Adrenal gland (tissue), 9 donors: ENCODE measurements at regions not wholly inside any gene's neighbourhood (a gene's known extent, or its start where the extent isn't known, plus 50 kb on each side); places are given as distances from the start of the nearest gene placed in this dataset.

Experiments
- DNase-seq, 7 donors: peaks; one replicate each; pipeline ENCODE4 v3.0.0-alpha.2; 2019 to 2020
- H3K27ac ChIP-seq, 5 donors: fragments of 200-600 bp; sonication (generic) in 4 of 5; 1 replicate in 3 of 5; 2 replicates in 2 of 5; pipeline versions ENCODE4 v1.5.1 to v1.8.0; 2016 to 2020; ENCODE audit warnings: mild to moderate bottlenecking in 1 of 5
- H3K27me3 ChIP-seq: fragments of 200-600 bp; 2 replicates; pipeline ENCODE4 v1.8.0; 2021
- H3K36me3 ChIP-seq, 2 donors: fragments of 200-600 bp; replicated peaks in 1 of 2; 1 replicate in 1 of 2; 2 replicates in 1 of 2; pipeline versions ENCODE4 v1.5.1 to v1.8.0; 2018 to 2022
- H3K4me1 ChIP-seq, 2 donors: fragments of 200-600 bp; replicated peaks in 1 of 2; 1 replicate in 1 of 2; 2 replicates in 1 of 2; pipeline versions ENCODE4 v1.5.1 to v1.8.0; 2018 to 2021
- H3K4me3 ChIP-seq, 4 donors: fragments of 200-600 bp; sonication (generic) in 3 of 4; one replicate each; pipeline ENCODE4 v1.5.1; 2016 to 2018
- H3K9me3 ChIP-seq, 3 donors: fragments of 200-600 bp; sonication (generic) in 1 of 3; replicated peaks in 1 of 3; 1 replicate in 2 of 3; 2 replicates in 1 of 3; pipeline versions ENCODE4 v1.5.1 to v1.8.0; 2016 to 2021
- POLR2A ChIP-seq, 2 donors: fragments of 450-650 bp; IDR thresholded peaks; one replicate each; pipeline ENCODE4 v1.6.1; 2017; ENCODE audit warnings: antibody characterized with exemption in 2 of 2, mild to moderate bottlenecking in 2 of 2, moderate library complexity in 1 of 2
- WGBS, 4 donors: extraction: QIAGEN DNeasy Blood & Tissue Kit in 2 of 4; methylation state at CpG; one replicate each; pipeline versions ENCODE4 v1.1.5 to v1.1.7; 2013 to 2017; 5-methylcytosine and 5-hydroxymethylcytosine counted together
- intact Hi-C, 2 donors: fragments of 100-400 bp; cut with DNase I; formaldehyde crosslinking; loops; one replicate each; pipeline versions ENCODE4 v1.14.1 to v1.15.0; 2022 to 2023
- TF ChIP-seq, protein P1 (sequence below), 6 experiments: fragments of 450-650 bp in 4 of 6; fragments of 200-600 bp in 2 of 6; sonication (generic) in 1 of 6; IDR thresholded peaks; 1 replicate in 5 of 6; 2 replicates in 1 of 6; pipeline versions ENCODE4 v1.5.1 to v1.8.0; 2016 to 2021; ENCODE audit warnings: antibody characterized with exemption in 6 of 6, mild to moderate bottlenecking in 2 of 6, moderate library complexity in 1 of 6
- donor health status: healthy with polysubstance abuse.
- donor health status: Bipolar disorder and iron deficiency.
- donor health status: DM: yes; HTN: yes; CAD: no.
- donor health status: DM: no; HTN: no; CAD: no.
- donor health status: DM: no; HTN: no; CAD: no.

DNA sequence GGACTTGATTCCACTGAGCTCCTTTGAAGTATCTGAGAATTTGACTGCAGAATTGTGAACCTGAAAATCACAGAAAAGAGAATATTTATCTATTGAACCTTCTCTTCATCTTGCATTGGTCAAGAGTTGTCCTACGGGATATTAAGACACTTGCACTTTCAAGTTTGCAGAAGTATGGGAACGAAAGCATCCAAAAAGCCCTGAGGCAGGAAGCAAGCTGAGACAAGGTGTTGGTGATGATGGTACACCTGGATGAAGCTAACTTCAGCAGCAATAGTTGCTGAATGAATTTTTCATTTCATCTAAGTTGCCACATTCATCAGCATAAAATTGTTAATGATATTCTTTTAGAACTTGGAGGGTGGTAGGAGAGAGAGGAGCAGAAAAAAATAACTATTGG lies 686.6 kb upstream of the ADAMTS5 start:
- H3K27ac ChIP-seq: no peak overlapping the region
- H3K4me1 ChIP-seq: no peaks in the 10 kb centered on the region
- no peak overlapping the region for H3K4me3 ChIP-seq
- 72 to 81% (median 76%) methylated on average over 2 of the region's 2 CpGs for WGBS, 4 donors
- no peaks in the 10 kb centered on the region for H3K9me3 ChIP-seq
- no peak for DNase-seq
- no peaks in the 10 kb centered on the region for H3K27me3 ChIP-seq
- TF ChIP-seq, protein P1, sequence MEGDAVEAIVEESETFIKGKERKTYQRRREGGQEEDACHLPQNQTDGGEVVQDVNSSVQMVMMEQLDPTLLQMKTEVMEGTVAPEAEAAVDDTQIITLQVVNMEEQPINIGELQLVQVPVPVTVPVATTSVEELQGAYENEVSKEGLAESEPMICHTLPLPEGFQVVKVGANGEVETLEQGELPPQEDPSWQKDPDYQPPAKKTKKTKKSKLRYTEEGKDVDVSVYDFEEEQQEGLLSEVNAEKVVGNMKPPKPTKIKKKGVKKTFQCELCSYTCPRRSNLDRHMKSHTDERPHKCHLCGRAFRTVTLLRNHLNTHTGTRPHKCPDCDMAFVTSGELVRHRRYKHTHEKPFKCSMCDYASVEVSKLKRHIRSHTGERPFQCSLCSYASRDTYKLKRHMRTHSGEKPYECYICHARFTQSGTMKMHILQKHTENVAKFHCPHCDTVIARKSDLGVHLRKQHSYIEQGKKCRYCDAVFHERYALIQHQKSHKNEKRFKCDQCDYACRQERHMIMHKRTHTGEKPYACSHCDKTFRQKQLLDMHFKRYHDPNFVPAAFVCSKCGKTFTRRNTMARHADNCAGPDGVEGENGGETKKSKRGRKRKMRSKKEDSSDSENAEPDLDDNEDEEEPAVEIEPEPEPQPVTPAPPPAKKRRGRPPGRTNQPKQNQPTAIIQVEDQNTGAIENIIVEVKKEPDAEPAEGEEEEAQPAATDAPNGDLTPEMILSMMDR (IDR thresholded peaks at IDR 0.05): no peak
- TF ChIP-seq POLR2A (IDR thresholded peaks at IDR 0.05): no peak
- no peaks in the 10 kb centered on the region for H3K36me3 ChIP-seq
- intact Hi-C loops: no loop called here

DNA sequence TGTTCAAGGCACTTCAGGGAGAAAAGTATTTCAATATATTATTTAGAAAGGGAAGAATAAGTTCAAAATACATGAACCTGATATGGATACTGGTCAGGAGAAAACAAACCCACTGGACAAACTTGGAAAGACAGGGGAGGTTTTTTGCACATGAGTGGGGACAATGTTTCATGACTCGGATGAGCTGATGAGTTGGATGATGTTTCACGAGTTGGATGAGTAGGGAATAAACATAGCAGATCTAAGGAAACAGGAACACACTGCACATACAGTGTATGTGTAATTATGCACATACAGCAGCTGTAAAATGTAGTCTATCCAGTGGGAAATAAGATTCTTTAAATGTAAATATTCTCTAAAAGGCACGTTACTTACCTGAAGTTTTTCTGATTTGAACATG lies 682.9 kb upstream of the ADAMTS5 start:
- TF ChIP-seq POLR2A (IDR thresholded peaks at IDR 0.05): no peak
- TF ChIP-seq, protein P1 (IDR thresholded peaks at IDR 0.05): no peak
- H3K4me1 ChIP-seq: no peaks in the 10 kb centered on the region
- no peaks in the 10 kb centered on the region for H3K27me3 ChIP-seq
- no peaks in the 10 kb centered on the region for H3K36me3 ChIP-seq
- WGBS, 4 donors: 64 to 81% (median 70%) methylated on average over 3 of the region's 3 CpGs
- intact Hi-C loops: no loop called here
- no peak overlapping the region for H3K27ac ChIP-seq
- no peak for DNase-seq
- no peak overlapping the region for H3K4me3 ChIP-seq
- no peaks in the 10 kb centered on the region for H3K9me3 ChIP-seq

DNA sequence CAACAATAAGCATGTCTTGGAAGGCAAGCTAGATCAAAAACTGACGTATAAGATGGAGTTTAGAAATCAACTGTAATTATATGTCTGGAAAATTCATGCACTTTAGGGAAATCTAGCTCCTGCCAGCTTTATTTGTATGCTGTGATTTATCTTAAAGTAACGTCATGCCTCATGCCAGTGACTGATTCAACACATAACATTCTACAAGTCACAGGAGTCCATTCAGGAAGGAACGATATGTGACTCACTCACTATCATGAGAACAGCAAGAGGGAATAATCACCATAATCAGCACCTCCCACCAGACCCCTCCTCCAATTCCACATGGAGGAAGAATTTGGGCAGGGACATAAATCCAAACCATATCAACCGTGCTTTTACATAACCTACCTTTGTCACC lies 682.4 kb upstream of the ADAMTS5 start:
- Histone ChIP-seq H3K27me3 (no peaks in the 10 kb centered on the region), H3K4me1 (no peaks in the 10 kb centered on the region), H3K9me3 (no peaks in the 10 kb centered on the region), H3K4me3 (no peak overlapping the region), H3K27ac (no peak overlapping the region), H3K36me3 (no peaks in the 10 kb centered on the region)
- no peak for TF ChIP-seq POLR2A (IDR thresholded peaks at IDR 0.05)
- TF ChIP-seq, protein P1 (IDR thresholded peaks at IDR 0.05): no peak
- 65 to 71% (median 69%) methylated on average over 4 of the region's 4 CpGs for WGBS, 4 donors
- no peak for DNase-seq
- intact Hi-C loops: no loop called here

DNA sequence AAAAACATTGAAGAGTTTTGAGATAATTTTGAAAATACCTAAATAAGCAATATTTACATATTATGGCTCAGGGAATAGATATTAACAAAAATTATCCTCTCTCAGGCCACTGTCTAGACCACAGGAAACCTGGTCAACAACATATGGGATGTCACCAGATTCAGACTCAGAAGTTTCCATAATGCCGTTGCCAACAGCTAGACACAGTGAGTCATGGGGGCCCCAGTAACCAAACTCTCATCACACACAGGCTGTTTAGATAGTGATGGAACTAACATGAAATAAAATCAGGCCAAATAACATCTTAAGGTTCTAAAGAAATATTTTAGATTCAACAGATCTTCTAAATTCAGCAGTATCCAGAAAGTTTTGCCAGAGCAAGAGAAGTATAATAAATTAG lies 681.7 kb upstream of the ADAMTS5 start:
- no peaks in the 10 kb centered on the region for H3K27me3 ChIP-seq
- no peaks in the 10 kb centered on the region for H3K36me3 ChIP-seq
- TF ChIP-seq POLR2A (IDR thresholded peaks at IDR 0.05): no peak
- TF ChIP-seq, protein P1 (IDR thresholded peaks at IDR 0.05): no peak
- H3K9me3 ChIP-seq: no peaks in the 10 kb centered on the region
- 76 to 92% (median 82%) methylated on average over 1 of the region's 1 CpG for WGBS, 4 donors
- no peak for DNase-seq
- H3K4me1 ChIP-seq: no peaks in the 10 kb centered on the region
- no peak overlapping the region for H3K4me3 ChIP-seq
- H3K27ac ChIP-seq: no peak overlapping the region
- intact Hi-C loops: no loop called here
